Aorta (tissue), 5 donors: ENCODE measurements at regions not wholly inside any gene's neighbourhood (a gene's known extent, or its start where the extent isn't known, plus 50 kb on each side); places are given as distances from the start of the nearest gene placed in this dataset.

Experiments used
- ATAC-seq: fragments of 200-7000 bp; cut with Tn5 transposase; one replicate; pipeline ENCODE4 v1.9.1; 2022; ENCODE audit warnings: moderate library complexity; ENCODE audit not compliant: low FRiP score
- DNase-seq, 2 donors: peaks; one replicate each; pipeline ENCODE4 v3.0.0-alpha.2; 2020
- H3K27ac ChIP-seq, 2 donors: one replicate each; pipeline ENCODE4 v1.5.1; 2013; ENCODE audit warnings: low read length in 2 of 2, mild to moderate bottlenecking in 2 of 2, moderate library complexity in 2 of 2, control low read depth in 1 of 2, inconsistent platforms in 1 of 2, low read depth in 1 of 2
- H3K27me3 ChIP-seq, 2 donors: one replicate each; pipeline ENCODE4 v1.6.1; 2013; ENCODE audit warnings: control low read depth in 1 of 2, low read length in 1 of 2, mild to moderate bottlenecking in 1 of 2, moderate library complexity in 1 of 2; ENCODE audit not compliant: insufficient read depth in 2 of 2, control insufficient read depth in 1 of 2
- H3K36me3 ChIP-seq, 2 donors: one replicate each; pipeline ENCODE4 v1.6.1; 2013; ENCODE audit warnings: control low read depth in 1 of 2, low read length in 1 of 2, mild to moderate bottlenecking in 1 of 2; ENCODE audit not compliant: insufficient read depth in 2 of 2, control insufficient read depth in 1 of 2
- H3K4me1 ChIP-seq, 2 donors: one replicate each; pipeline ENCODE4 v1.6.1; 2013; ENCODE audit warnings: low read length in 2 of 2, control low read depth in 1 of 2, mild to moderate bottlenecking in 1 of 2, moderate library complexity in 1 of 2; ENCODE audit not compliant: insufficient read depth in 2 of 2, control insufficient read depth in 1 of 2
- H3K4me3 ChIP-seq, 2 donors: one replicate each; pipeline ENCODE4 v1.5.1; 2013; ENCODE audit warnings: low read length in 2 of 2, control low read depth in 1 of 2, mild to moderate bottlenecking in 1 of 2
- H3K9me3 ChIP-seq: one replicate; pipeline ENCODE4 v1.6.1; 2013; ENCODE audit warnings: mild to moderate bottlenecking, low read length; ENCODE audit not compliant: control insufficient read depth
- WGBS, 2 donors: extraction: QIAGEN DNeasy Blood & Tissue Kit; methylation state at CpG; one replicate each; pipeline ENCODE4 v1.1.7; 2013; 5-methylcytosine and 5-hydroxymethylcytosine counted together
- intact Hi-C, 2 donors: fragments of 100-400 bp; cut with DNase I; formaldehyde crosslinking; loops; one replicate each; pipeline versions ENCODE4 v1.14.2 to v1.15.0; 2022
- donor health status: healthy with polysubstance abuse.
- donor health status: Bipolar disorder and iron deficiency.
- donor health status: DM: no; HTN: no; CAD: no.
- donor health status: DM: no; HTN: no; CAD: no.
- donor health status: DM: yes; HTN: yes; CAD: no.

DNA sequence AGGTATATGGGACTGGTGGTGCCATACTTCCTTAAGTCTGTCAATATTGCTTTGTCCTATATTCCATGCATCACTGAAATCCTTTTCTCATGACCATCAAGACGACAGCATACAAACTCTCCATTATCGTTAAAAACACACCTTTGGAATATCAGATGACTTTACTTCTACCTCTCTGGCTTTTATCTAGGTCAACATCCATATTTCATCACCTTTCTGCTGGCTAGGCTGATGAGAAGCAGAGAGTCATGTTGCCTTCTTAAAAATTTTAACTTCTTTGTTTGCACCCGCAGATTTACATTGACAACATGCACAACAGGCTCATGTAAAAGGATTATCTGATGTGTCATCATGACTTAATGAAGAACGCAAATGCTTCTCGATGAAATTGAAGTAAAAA is 771.4 kb downstream of the OLFM4 start:
- no peak overlapping the region for H3K4me3 ChIP-seq
- H3K36me3 ChIP-seq, result no peaks in the 10 kb centered on the region
- no peak overlapping the region for H3K27ac ChIP-seq
- H3K27me3 ChIP-seq, result no peaks in the 10 kb centered on the region
- ATAC-seq, result no peak
- H3K9me3 ChIP-seq, result no peaks in the 10 kb centered on the region
- DNase-seq, result no peak
- intact Hi-C loops, result no loop called here
- H3K4me1 ChIP-seq, result no peaks in the 10 kb centered on the region
- 78 to 87% methylated on average over 5 of the region's 5 CpGs for WGBS, 2 donors

DNA sequence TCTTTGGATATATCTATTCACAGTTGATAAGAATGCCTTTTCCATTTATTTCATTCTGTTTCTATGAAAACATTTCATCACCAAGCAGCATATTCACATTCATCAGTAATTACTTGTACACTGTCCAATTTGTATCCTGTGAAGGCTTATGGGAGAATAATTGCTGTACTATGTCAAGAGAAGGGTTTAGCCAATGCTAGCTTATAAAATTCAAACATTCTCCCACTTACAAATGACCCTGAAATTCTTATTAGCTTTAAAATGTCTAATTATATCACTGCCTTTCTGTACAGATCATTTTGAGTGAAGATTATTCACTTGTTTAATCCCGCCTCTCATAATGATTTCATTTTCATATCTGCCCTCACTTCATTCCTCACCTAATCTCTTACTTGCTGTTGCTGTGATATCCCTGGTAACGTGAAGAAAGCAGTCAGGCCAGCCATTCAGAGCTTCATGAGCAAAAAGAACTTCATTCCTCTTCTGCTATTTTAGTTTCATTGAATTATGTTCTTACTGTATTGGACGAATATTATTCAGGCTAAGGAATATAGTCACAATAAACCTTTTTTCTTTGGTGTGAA is 778.7 kb downstream of the OLFM4 start:
- no peak overlapping the region for H3K4me3 ChIP-seq
- DNase-seq (no peak), ATAC-seq (no peak)
- intact Hi-C loops, result no loop called here
- no peaks in the 10 kb centered on the region for H3K9me3 ChIP-seq
- H3K27me3 ChIP-seq, result no peaks in the 10 kb centered on the region
- H3K36me3 ChIP-seq, result no peaks in the 10 kb centered on the region
- H3K27ac ChIP-seq, result no peak overlapping the region
- H3K4me1 ChIP-seq, result no peaks in the 10 kb centered on the region
- WGBS, 2 donors, result 27 to 44% methylated on average over 3 of the region's 3 CpGs

DNA sequence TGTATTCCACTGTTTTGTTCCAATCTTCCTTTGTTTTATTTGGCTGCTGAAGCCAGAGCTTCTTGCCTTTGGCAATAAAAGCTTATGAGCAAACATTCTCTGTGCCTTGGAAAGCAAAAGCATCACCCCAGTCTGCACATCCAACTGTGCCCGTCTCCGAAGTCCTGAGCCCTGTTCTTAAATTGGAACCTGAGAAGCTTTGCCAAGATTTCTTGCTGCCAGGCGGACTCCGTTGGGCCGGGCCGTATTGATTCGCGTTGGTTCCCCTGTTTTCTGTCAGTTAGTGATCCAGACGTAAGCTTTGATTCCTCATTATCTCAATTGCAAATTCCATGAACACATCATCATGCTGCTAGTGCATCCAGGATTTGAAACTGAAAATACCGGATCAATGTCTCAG is 793.0 kb downstream of the OLFM4 start:
- 18 to 32% methylated on average over 10 of the region's 10 CpGs for WGBS, 2 donors

DNA sequence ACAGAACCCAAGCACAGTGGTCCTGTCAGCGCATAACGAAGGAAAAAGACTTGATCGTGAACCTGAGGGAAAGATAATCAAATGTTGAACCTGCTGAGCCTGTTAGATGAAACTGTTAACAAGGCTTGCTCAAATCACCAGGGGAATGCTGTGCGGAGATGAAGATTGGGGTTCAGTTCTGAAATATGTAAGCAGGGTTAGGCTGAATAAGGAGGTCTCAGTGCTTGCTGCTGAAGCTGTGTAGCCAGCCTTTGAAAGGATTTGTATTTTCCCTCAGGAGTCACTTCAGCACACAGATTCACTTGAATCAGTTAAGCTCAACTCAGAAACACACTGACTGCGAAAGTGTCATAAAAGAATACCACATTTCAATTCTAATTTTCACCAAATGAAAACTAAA is 793.5 kb downstream of the OLFM4 start:
- intact Hi-C loops, result no loop called here
- Histone ChIP-seq H3K4me1 (no peaks in the 10 kb centered on the region), H3K9me3 (no peaks in the 10 kb centered on the region), H3K36me3 (no peaks in the 10 kb centered on the region), H3K27me3 (no peaks in the 10 kb centered on the region), H3K4me3 (no peak overlapping the region), H3K27ac (no peak overlapping the region)
- ATAC-seq (no peak), DNase-seq (no peak)
- 80 to 89% methylated on average over 5 of the region's 5 CpGs for WGBS, 2 donors

More for the DNA sequence above, 793.0 kb downstream of the OLFM4 start:
- intact Hi-C loops, result no loop called here
- Histone ChIP-seq H3K4me1 (no peaks in the 10 kb centered on the region), H3K27ac (no peak overlapping the region), H3K27me3 (no peaks in the 10 kb centered on the region), H3K9me3 (no peaks in the 10 kb centered on the region), H3K4me3 (no peak overlapping the region), H3K36me3 (no peaks in the 10 kb centered on the region)
- ATAC-seq (no peak), DNase-seq (peak in 1 of 2 donors; percentile 65)

DNA sequence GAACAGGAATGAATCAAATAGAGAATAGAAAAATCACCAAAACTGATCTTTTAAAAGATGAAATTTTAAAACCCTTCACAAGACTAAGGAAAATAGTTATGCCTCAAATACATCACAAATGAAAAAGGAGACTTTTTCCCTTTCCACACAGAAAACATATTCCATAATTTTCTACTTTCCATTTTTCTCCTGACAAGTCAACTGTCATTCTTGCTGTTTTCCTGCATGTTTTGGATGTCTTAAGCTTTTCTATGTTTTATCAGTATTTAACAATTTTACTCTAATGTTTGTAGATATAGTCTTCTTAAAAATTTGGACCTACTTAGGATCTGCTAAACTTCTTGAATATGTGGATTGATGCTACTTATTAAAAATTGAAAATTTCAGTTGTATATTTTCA is 810.8 kb downstream of the OLFM4 start:
- Histone ChIP-seq H3K27me3 (no peaks in the 10 kb centered on the region), H3K4me1 (no peaks in the 10 kb centered on the region), H3K9me3 (no peaks in the 10 kb centered on the region), H3K36me3 (no peaks in the 10 kb centered on the region), H3K4me3 (no peak overlapping the region), H3K27ac (no peak overlapping the region)
- DNase-seq, result no peak
- ATAC-seq, result no peak
- intact Hi-C loops, result no loop called here

DNA sequence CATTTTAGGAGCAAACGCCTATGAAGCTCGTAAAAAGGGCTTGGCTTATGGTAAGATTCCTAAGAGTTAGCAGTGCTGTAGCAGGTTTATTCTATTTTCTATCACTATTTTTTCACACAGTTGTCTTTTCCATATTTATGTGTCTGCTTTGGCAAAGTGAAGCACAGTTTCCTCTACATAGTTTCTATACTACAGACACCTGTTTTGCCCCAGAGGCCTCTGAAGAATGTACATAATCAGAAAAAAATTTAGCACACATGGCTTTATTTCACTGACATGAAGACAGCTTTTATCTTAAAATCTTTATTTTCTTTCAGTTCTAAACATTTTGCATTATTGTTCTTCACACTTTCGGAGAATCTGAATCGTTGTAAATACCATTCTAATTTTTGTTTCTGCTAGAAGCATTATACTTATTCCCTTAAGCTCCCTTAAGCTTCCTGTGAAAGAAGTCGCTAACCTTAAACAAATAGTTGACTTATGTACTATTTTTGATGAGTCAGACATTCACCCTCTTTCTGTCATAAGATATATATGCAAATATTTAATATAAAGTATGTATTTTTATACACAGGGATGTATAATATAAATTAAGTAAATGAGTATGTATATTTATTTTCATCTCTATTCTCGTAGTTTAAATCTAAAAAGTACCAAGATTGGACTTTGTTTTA is 816.0 kb downstream of the OLFM4 start:
- Histone ChIP-seq H3K9me3 (no peaks in the 10 kb centered on the region), H3K27ac (no peak overlapping the region), H3K4me1 (no peaks in the 10 kb centered on the region), H3K36me3 (no peaks in the 10 kb centered on the region), H3K27me3 (no peaks in the 10 kb centered on the region), H3K4me3 (no peak overlapping the region)
- DNase-seq (no peak), ATAC-seq (no peak)
- 54 to 60% methylated on average over 6 of the region's 6 CpGs for WGBS, 2 donors
- intact Hi-C loops, result no loop called here

DNA sequence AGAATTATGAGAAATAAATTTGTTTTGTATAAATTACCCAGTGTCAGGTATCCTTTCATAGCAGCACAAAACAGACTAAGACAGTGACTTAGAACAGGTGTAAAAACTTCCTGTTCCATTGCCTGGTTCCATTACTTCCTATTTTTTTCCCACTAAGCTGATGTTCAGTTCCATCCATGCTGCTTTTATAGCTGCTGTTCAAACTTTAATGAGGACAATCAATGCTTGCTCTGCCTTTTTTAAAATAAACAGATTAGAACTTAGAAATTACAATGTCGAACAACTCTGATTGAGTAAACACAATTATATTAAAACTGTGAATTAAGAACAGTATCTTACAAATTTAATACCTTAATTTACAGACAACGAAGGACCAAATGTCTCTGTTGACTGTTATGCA is 818.9 kb downstream of the OLFM4 start:
- H3K4me1 ChIP-seq, result no peaks in the 10 kb centered on the region
- intact Hi-C loops, result no loop called here
- ATAC-seq, result no peak
- WGBS, 2 donors, result 89 to 91% methylated on average over 2 of the region's 2 CpGs
- no peaks in the 10 kb centered on the region for H3K36me3 ChIP-seq
- no peak overlapping the region for H3K27ac ChIP-seq
- H3K4me3 ChIP-seq, result no peak overlapping the region
- H3K27me3 ChIP-seq, result no peaks in the 10 kb centered on the region
- H3K9me3 ChIP-seq, result no peaks in the 10 kb centered on the region
- no peak for DNase-seq

DNA sequence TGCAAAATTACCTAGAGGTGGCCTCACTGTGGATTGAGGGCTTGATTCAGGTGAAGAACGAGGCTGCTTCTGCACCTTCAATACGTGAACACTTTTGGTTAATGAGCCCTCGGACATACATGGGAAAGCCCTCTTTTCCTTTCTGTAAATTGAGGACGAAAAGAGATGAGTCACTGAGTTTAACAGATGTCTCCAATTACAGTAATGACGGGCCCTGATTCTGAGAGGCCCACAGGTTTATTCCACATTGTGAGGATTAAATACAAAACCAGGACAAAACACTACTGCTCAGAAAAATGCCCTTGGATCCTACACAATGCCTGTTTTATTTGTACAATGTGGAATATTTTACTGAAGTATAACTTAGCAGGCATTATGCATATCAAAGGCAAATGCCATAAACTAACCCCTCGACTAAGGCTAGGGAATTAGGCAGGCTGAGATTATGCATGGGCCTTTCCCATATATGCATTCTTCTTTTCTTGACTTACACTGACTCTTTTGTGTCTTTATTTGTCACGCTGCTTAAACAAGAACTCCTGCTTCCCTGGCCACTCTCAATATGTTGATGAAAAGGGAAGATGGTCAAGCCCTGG is 819.9 kb downstream of the OLFM4 start:
- ATAC-seq, result no peak
- 62 to 71% methylated on average over 7 of the region's 7 CpGs for WGBS, 2 donors
- Histone ChIP-seq H3K9me3 (no peaks in the 10 kb centered on the region), H3K4me1 (no peaks in the 10 kb centered on the region), H3K27me3 (no peaks in the 10 kb centered on the region), H3K4me3 (no peak overlapping the region), H3K27ac (no peak overlapping the region), H3K36me3 (no peaks in the 10 kb centered on the region)
- intact Hi-C loops, result no loop called here
- no peak for DNase-seq

DNA sequence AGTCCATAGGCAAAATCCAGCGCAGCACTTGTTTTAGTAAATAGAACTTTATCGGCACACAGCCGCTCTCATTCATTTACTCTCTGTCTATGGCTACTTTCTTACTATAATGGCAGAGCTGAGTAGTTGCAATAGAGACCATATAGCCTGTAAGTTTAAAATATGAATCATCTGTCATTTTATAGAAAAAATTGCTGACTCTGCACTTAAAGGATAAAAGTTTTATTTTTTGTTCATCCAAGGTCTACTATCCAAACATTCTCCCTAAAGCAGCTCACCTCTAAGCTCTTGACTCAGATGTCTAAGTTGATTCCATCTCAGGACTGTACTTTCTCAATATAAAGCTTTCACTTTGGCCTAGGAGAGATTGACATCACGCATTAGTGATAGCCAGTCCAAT is 825.7 kb downstream of the OLFM4 start:
- H3K9me3 ChIP-seq, result no peaks in the 10 kb centered on the region
- no peak for DNase-seq
- ATAC-seq, result no peak
- no peaks in the 10 kb centered on the region for H3K36me3 ChIP-seq
- no peak overlapping the region for H3K4me3 ChIP-seq
- no peaks in the 10 kb centered on the region for H3K4me1 ChIP-seq
- WGBS, 2 donors, result 93 to 96% methylated on average over 4 of the region's 4 CpGs
- intact Hi-C loops, result no loop called here
- no peak overlapping the region for H3K27ac ChIP-seq
- H3K27me3 ChIP-seq, result no peaks in the 10 kb centered on the region
